Erythroblast (primary cell): ENCODE measurements at regions not wholly inside any gene's neighbourhood (a gene's known extent, or its start where the extent isn't known, plus 50 kb on each side); places are given as distances from the start of the nearest gene placed in this dataset.
"Not testable (repeated sequence)": the region's sequence is repeated elsewhere in the genome, so short reads cannot be mapped to it uniquely, and the experiment has no call there.

ENCODE experiments used
- DNase-seq, 2 experiments: peaks; one replicate each; lab custom pipeline; 2025; lab: John Stamatoyannopoulos, UW
- GATA1 ChIP-seq: IDR thresholded peaks from 2 replicates; pipeline ENCODE4 v1.6.1; 2011; ENCODE audit warnings: low read depth, mild to moderate bottlenecking, control low read depth, low read length, moderate library complexity
- POLR2A ChIP-seq: IDR thresholded peaks from 2 replicates; pipeline ENCODE4 v1.6.1; 2011; ENCODE audit warnings: mild to moderate bottlenecking, low read length

DNA sequence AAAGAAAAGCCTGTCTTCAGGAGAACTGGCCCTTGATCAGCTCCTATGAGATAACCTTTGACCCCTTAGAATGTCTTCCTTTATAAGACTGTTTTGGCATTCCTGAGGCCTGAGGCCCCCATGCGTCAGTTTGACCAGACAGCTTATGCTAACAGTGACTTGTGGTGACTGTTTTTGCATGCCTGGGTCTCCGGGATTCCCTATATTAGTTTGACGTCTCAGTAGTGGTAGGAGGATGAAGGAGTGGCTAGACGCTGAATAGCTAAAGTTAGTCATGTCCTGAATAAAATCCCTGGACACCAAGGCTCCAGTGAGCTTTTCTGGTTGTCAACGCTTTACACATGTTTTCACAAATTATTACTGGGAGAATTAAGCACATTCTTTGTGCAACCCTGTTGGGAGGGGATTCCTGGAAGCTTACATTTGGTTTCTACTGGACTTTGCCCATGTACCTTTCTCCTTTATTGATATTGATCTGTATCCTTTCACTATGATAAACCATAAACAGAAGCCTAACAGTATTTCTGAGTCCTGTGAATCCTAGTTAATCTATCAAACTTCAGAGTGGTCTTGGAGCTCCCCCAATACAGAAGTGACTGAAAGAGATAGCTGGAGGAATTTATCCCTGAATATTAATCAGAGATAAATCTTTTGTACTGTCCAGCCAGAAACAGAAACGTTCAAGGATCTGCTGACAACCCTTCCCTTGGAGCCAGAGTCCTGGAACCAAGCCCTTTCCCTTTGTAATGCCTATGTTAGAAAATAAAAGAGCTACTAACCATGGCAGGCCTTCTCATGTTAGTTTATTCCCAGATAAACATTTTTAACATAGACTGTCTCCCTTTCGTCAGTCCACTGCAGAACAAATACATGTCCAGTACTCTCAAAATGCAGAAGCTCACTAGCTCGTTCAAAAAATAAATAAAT, 479.2 kb downstream of the RPS29 start:
- no peak for TF ChIP-seq POLR2A
- no peak for TF ChIP-seq GATA1
- no peak for DNase-seq

DNA sequence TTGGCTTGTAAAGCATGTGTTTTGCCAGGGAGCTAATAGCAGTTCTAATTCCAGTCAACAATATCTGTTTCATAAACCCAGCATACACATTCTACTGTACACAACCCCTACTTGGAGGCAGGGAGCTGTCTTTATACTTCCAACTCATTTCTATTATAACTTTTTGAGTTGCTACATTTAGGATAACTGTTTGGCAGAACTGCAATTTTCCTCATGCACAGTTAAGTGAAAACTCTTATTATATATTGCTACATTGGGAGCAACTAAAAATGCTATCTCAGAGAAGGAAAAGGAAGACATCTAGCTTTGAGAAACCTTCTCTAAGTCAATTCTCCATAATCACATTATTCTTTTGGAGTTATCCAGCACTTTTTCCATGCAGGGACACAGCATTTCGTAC, 480.2 kb downstream of the RPS29 start:
- no peak for TF ChIP-seq POLR2A
- TF ChIP-seq GATA1 = no peak
- DNase-seq = no peak

DNA sequence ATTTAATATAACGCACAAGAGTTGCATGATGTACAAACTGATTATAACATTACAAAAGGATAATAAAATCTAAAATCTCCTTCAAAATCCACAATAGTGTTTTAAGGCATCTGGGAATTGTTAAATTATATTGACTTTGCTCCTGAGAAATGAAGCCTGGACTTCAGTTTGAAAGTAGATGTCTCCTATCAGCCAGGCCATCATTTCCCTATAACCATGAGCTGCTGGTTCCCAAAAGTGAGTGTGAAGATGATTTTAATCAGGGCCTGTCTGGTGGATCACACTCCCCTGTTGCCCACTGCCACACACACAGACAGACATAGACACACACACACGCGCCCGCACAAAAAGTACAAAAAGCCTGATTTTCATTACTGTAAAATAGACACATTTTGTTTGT, 480.7 kb downstream of the RPS29 start:
- TF ChIP-seq POLR2A (no peak), GATA1 (no peak)
- no peak for DNase-seq

DNA sequence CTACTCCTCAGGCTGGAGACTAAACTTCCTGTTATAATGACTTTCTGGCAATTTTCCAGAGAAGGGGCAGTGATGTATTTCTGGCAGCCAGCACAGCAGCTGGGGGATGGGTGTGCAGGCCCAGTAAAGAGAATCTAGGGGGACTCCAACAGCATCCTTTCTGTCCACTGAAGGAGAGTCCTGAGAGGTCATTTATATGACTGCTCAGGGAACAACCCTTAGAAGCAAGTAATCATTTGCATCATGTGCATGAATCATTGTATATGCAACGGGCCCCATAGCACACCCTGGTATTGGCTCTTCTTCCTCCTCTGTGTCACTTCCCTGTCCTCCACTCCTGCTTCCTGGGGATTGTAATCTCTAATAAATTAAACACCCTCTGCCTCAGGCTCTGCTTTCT, 493.8 kb downstream of the RPS29 start:
- TF ChIP-seq GATA1 = no peak
- no peak for TF ChIP-seq POLR2A
- no peak for DNase-seq

DNA sequence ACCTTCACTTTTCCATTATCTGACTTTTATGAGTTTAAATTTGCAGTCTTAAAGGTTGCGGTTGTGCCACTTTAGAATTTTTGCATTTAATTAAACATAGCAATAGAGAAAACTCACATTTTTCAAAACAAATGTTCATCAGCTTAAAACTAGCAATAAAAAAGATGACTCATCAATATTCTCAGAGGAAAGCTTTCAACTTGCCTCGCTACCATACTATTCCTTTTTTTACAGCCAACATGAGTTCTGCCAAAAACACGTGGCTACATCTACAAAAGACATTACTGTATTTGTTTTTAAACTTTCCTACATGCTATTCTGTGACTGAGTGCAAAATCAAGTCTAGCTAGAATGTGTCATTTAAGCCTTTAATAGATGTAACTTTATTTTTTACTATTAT, 497.1 kb downstream of the RPS29 start:
- no peak for TF ChIP-seq POLR2A
- TF ChIP-seq GATA1 = no peak
- DNase-seq = no peak

DNA sequence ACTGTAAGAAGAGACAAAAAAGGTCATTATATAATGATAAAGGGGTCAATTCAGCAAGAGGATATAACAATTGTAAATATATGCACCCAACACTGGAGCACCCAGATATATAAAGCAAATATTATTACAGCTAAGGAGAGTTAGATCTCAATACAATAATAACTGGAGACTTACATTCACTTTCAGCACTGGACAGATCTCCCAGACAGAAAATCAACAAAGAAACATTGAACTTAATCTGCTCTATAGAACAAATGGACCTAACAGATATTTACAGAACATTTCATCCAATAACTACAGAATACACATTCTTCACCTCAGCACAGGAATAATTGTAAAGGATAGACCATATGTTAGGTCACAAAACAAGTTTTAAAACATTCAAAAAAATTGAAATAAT, 512.9 kb downstream of the RPS29 start:
- DNase-seq = not testable (repeated sequence)

DNA sequence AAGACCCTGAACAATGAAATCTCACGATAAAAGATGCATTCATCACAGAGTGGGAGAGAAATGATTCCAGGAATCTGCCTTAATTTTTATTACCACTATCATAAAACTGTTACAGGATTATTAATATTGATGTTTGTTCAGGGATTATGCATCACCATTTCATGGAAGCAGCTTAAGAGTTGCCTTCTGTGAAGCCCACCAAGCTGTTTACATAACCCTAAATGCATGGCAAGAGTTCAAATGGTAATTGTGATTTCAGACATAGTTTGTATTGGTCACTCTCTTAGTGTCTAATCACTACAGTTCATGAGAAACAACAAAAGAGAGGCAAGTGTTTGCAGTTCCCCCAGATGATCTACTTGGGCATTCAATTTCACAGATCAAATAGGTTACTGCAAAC, 527.7 kb downstream of the RPS29 start:
- no peak for DNase-seq
- TF ChIP-seq POLR2A (no peak), GATA1 (no peak)

DNA sequence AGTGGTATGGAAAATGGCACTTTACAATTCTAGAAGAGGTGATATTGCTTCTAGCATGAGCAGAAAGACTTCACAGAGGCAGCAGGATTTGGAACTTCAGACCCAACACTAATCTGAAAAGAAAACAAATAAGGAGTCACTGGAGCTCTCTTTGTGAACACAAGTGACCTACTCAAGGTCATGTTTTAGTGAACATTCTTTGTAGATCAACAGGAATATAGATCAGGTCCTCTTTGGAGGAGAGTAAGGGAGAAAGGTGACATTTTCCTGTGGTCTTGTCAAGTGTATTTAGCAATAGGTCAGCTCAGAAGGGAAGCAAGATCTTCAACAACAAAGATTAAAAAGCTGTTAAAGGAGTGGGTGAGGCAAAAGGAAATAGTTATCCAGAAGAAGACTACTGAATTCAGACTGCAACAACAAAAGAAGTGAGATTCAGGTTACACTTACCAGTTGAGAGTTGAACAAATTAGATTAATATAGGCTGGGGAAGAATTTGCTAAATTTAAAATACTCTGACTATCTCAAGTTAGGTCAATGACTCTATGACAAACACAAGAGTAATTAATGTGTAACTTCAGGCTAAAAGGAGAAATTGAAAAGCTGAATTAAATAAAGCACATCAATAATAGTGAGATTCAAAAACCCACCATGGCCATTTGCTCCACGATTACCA, 528.2 kb downstream of the RPS29 start:
- no peak for DNase-seq
- no peak for TF ChIP-seq POLR2A
- no peak for TF ChIP-seq GATA1

DNA sequence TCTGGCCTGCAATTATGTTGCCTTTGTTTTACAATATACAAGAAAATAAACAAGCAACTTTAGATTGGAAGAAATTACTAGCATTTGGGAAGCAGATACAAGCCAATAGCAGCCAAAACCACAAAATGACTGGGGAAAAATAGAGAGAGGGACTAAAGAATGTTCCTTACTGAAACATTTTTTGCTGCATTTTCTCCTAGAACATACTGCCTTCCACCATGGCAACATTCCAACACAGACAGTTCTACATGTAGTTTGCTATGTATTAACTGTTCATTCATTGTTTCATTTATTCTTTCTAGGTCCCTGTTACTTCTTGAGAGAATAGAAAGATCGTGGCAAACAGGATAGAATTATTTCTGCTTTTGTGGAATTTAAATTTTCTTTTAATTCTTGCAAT, 530.2 kb downstream of the RPS29 start:
- TF ChIP-seq GATA1 (no peak), POLR2A (no peak)
- no peak for DNase-seq

DNA sequence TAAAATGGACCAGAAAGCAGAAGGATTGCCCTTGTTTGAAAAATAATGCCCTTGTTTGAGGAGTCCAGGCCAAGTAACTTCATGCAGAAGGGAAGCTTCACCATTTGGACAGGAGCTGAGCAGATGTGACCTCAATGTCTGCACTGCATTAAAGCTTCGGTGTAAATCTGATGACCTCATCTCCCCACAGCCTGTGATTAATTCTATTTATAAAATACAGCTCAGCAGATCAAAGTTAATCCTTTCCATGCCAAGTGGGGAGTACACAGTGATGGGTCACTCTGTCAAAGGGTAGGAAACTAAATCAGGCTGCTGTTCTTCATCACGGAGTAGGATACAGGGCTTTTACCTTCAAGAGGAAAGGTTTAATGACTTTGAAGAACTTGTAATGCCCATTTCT, 533.7 kb downstream of the RPS29 start:
- no peak for DNase-seq
- TF ChIP-seq POLR2A (no peak), GATA1 (no peak)

DNA sequence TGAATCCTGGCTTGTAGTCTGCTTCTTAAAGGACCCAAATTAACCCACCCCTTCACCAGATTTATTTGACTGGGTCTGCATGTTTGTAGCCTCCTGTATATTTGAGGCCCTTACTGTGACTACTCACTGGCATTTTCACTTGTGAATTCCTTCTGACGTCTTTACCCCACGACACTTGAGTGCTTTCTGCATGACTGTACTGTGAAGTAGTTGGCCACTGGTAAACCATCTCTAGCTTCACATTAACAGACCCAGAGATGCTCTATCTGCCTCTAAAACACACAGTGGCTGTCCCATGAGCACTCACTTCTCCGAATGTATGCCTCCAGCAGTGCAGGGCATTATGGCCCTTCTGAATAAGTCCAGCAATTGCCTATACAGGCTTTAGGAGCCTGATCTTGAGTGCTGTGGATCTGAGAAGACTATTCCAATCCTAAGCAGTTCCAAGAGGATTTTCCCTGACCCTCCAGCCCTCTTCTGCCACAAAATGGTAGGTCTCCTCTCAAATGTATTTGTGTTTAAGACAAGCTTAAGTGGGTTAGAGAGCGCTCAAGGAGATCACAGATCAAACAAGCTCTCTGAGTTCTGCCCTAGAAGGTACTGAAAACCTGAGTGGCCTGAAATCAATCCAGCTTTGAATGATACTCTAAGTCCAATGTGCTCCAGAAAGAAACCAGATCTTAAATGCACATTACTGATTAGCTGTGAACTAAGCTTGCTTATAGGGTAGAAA, 534.7 kb downstream of the RPS29 start:
- TF ChIP-seq POLR2A = no peak
- no peak for TF ChIP-seq GATA1
- no peak for DNase-seq

DNA sequence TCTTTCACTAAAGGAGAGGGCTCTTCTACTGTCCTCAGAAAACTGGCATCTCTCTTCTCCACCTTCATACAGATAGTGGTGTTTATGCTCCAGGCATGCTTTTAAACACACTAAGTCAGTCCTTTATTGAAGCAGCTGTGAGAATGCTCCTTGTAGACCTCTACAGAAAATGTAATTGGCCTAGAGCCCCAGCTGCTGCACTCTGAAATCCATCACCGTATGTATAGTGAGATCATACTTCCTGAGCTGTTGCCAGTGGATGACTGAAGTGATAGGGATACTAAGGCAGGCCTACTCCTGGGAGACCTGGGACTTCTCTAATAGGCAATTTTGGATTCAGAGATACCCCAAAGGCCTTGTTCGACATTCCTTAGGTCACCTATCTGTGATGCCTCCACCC, 535.4 kb downstream of the RPS29 start:
- DNase-seq = no peak
- TF ChIP-seq POLR2A (no peak), GATA1 (no peak)

DNA sequence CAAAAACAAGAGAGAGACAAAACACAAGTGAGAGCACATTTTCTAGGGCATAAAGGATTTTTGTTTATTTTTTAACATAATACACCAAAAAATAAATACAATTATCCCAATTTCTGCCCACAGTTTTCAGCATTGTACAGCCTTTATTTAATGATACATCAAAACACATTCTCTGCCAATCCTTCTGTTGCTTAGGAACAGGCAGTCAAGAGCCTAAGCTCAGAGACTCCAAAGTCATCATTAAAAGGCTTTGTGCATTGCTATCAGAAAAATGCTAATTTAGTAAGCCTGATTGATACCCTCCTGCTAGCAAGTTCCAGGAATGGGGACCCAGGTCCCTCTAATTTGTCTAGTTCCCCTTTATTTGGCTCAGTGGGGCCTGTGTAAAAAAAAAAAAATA, 536.5 kb downstream of the RPS29 start:
- DNase-seq = no peak
- TF ChIP-seq GATA1 = no peak
- no peak for TF ChIP-seq POLR2A

DNA sequence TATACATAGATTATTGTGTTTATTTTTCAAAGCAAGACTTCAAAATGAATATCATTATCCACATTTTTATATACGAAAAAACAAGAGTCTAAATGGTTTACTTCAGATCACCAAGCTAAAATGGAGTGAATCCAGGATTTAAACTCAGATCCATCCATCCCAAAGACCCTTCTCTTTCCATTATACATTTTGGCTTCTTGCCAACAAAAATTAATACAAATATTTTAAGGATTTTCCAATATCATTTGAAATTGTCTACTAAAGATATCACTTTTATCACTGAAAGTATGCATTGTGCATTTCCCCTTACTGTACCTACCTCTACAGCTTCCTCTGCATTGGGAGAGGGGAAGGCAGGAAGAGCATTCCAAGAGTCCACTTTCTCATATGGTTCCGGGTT, 541.2 kb downstream of the RPS29 start:
- no peak for DNase-seq
- no peak for TF ChIP-seq GATA1
- no peak for TF ChIP-seq POLR2A

DNA sequence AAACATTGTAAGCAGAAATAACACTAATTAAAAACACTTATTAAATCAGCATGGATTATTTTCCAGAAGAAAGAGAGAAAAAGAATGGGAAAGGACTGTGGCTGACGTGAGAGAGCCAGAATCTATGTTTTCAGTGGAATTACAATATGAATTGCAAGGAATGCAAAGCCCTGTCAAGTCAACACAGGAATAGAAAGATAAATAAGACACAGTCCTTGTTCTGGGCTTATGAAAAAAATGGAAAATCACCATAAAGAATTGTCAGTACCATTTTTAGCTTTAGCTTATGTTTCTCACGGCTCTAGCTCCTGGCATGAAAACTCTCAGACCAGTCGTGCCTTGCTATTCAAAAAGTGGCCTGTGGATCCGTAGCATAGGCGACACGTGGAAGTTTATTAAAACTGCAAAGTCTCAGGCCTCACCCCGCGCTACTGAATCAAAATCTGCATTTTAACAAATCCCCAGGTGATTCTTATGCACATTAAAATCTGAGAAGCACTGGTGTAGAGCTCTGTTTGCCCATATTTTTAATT, 549.1 kb downstream of the RPS29 start:
- no peak for TF ChIP-seq POLR2A
- no peak for TF ChIP-seq GATA1
- no peak for DNase-seq

DNA sequence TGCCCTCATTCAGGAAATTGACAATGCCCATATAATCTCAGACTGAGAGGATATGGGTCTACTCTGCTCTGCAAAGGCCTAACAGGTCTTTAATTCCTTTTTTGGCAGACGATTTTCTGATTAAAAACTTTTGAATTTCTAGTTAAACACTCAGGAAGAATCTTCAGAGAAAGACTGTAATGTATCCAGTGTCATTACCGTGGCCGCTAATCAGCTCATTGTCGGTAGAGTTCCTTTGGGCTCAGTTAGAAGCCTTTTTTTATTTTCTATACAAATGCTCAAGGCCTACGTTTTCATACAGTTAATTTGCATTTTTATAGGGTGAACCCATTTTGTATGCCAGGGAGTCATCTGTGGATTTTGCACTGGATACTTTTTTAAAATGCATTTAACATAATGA, 549.9 kb downstream of the RPS29 start:
- TF ChIP-seq POLR2A = no peak
- no peak for TF ChIP-seq GATA1

More for the DNA sequence above, 549.9 kb downstream of the RPS29 start:
- DNase-seq = no peak
